Stomach (tissue), 4 donors: ENCODE measurements at regions not wholly inside any gene's neighbourhood (a gene's known extent, or its start where the extent isn't known, plus 50 kb on each side); places are given as distances from the start of the nearest gene placed in this dataset.

Experiments used
- EP300 ChIP-seq: sonication (generic); formaldehyde crosslinking; IDR thresholded peaks from one replicate; pipeline ENCODE4 v1.6.1; 2017; ENCODE audit warnings: antibody characterized with exemption
- POLR2A ChIP-seq, 4 donors: fragments of 450-650 bp; IDR thresholded peaks; one replicate each; pipeline ENCODE4 v1.6.1; 2016; ENCODE audit warnings: antibody characterized with exemption in 4 of 4, control low read depth in 2 of 4, mild to moderate bottlenecking in 1 of 4, moderate library complexity in 1 of 4
- POLR2AphosphoS5 ChIP-seq, 3 donors: sonication (generic); formaldehyde crosslinking; IDR thresholded peaks; one replicate each; pipeline ENCODE4 v1.6.1; 2016; ENCODE audit warnings: antibody characterized with exemption in 3 of 3
- TF ChIP-seq, protein P1 (sequence below), 7 experiments: fragments of 450-650 bp in 4 of 7; fragments of 200-600 bp in 3 of 7; sonication (generic) in 3 of 7; IDR thresholded peaks; one replicate each; pipeline ENCODE4 v1.5.1; 2016 to 2019; ENCODE audit warnings: antibody characterized with exemption in 7 of 7, control low read depth in 2 of 7, mild to moderate bottlenecking in 1 of 7

DNA sequence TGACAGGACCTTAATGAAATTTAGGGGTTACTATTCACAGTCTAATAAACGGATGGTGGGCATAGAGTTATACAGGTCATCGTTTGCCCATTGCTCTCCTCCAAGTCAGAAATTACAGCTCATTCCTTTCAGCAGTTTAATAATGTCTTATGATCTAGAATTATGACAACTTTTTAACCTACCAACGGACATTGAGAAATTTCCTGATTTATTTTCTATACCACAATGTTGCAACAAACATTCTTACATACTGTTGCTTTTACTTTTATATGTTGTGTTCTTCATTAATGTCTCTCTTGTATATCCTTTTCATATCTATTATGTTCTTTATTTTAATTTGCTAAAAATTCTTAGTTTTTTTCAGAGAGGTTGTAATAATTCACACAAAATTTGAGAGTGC, 152.8 kb upstream of the PRLR start:
- TF ChIP-seq, protein P1, sequence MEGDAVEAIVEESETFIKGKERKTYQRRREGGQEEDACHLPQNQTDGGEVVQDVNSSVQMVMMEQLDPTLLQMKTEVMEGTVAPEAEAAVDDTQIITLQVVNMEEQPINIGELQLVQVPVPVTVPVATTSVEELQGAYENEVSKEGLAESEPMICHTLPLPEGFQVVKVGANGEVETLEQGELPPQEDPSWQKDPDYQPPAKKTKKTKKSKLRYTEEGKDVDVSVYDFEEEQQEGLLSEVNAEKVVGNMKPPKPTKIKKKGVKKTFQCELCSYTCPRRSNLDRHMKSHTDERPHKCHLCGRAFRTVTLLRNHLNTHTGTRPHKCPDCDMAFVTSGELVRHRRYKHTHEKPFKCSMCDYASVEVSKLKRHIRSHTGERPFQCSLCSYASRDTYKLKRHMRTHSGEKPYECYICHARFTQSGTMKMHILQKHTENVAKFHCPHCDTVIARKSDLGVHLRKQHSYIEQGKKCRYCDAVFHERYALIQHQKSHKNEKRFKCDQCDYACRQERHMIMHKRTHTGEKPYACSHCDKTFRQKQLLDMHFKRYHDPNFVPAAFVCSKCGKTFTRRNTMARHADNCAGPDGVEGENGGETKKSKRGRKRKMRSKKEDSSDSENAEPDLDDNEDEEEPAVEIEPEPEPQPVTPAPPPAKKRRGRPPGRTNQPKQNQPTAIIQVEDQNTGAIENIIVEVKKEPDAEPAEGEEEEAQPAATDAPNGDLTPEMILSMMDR (IDR thresholded peaks at IDR 0.05): no peak
- no peak for TF ChIP-seq EP300
- TF ChIP-seq POLR2A (IDR thresholded peaks at IDR 0.05): no peak
- no peak for TF ChIP-seq POLR2AphosphoS5 (IDR thresholded peaks at IDR 0.05)
